Glutamatergic neuron (in vitro differentiated cells): ENCODE measurements at regions not wholly inside any gene's neighbourhood (a gene's known extent, or its start where the extent isn't known, plus 50 kb on each side); places are given as distances from the start of the nearest gene placed in this dataset.

Experiments used
- DNase-seq: peaks from one replicate; pipeline ENCODE4 v3.0.0; 2022
- H3K27ac Mint-ChIP-seq: one replicate; pipeline ENCODE4 v1.8.0; 2020; ENCODE audit warnings: mild to moderate bottlenecking, mixed read lengths, inconsistent platforms; ENCODE audit not compliant: unreplicated experiment
- H3K27me3 Mint-ChIP-seq: one replicate; pipeline ENCODE4 v1.8.0; 2020; ENCODE audit warnings: mild to moderate bottlenecking, moderate library complexity, mixed read lengths, inconsistent platforms; ENCODE audit not compliant: unreplicated experiment
- H3K36me3 Mint-ChIP-seq: one replicate; pipeline ENCODE4 v1.8.0; 2020; ENCODE audit warnings: mild to moderate bottlenecking, mixed read lengths, inconsistent platforms; ENCODE audit not compliant: unreplicated experiment
- H3K4me1 Mint-ChIP-seq: one replicate; pipeline ENCODE4 v1.8.0; 2020; ENCODE audit warnings: mild to moderate bottlenecking, low read depth, mixed read lengths, inconsistent platforms; ENCODE audit not compliant: unreplicated experiment
- H3K4me3 Mint-ChIP-seq: one replicate; pipeline ENCODE4 v1.8.0; 2020; ENCODE audit warnings: mild to moderate bottlenecking, mixed read lengths, inconsistent platforms; ENCODE audit not compliant: unreplicated experiment
- H3K9me3 Mint-ChIP-seq: one replicate; pipeline ENCODE4 v1.8.0; 2020; ENCODE audit warnings: mild to moderate bottlenecking, moderate library complexity, mixed read lengths, inconsistent platforms; ENCODE audit not compliant: unreplicated experiment
- TF ChIP-seq, protein P1 (sequence below): fragments of 200-600 bp; sonication (generic); IDR thresholded peaks from one replicate; pipeline ENCODE4 v1.5.0; 2021; ENCODE audit not compliant: partially characterized antibody, unreplicated experiment

DNA sequence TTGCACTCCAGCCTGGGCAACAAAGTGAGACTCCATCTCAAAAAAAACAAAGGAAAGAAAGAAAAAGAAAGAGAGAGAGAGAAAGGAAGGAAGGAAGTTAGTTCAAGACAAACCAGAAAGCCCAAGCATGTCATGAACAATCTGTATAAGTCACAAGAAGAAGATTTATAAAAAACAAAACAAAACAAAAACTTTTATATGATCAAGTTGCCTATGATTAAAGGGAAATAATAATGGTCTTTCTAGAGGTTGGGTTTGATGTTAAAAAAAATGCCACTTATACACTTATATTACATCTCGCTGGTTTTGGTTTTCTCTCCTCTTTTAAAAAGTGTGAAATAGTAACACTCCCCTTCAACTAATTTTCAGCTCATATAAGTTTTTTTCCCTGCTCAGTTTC, 146.2 kb upstream of the CARMIL1 start:
- Mint-ChIP-seq H3K27ac (no peak overlapping the region), H3K4me3 (no peak overlapping the region), H3K36me3 (peaks cover 7% of the 10 kb centered on the region), H3K27me3 (no peaks in the 10 kb centered on the region), H3K9me3 (peaks cover 2% of the 10 kb centered on the region), H3K4me1 (no peaks in the 10 kb centered on the region)
- DNase-seq, result no peak
- TF ChIP-seq, protein P1, sequence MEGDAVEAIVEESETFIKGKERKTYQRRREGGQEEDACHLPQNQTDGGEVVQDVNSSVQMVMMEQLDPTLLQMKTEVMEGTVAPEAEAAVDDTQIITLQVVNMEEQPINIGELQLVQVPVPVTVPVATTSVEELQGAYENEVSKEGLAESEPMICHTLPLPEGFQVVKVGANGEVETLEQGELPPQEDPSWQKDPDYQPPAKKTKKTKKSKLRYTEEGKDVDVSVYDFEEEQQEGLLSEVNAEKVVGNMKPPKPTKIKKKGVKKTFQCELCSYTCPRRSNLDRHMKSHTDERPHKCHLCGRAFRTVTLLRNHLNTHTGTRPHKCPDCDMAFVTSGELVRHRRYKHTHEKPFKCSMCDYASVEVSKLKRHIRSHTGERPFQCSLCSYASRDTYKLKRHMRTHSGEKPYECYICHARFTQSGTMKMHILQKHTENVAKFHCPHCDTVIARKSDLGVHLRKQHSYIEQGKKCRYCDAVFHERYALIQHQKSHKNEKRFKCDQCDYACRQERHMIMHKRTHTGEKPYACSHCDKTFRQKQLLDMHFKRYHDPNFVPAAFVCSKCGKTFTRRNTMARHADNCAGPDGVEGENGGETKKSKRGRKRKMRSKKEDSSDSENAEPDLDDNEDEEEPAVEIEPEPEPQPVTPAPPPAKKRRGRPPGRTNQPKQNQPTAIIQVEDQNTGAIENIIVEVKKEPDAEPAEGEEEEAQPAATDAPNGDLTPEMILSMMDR, result no peak

DNA sequence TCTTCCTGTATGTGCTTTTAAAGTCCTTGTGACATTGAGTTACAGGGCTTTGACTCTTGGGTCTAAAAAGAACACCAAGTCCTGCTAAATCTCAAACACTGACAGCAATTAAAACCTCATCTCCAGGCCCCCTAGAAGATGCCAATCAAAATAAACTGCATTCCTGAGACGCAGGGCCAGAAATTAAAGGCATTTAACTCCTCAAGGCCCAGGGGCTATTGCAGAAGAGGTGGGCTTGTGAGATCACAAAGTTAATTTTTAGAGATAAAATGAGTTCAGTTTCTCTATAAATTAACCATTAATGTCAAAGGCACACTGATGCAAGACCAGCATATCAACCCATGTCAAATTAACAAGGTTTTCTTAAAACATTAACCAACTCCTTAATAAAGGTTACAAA, 145.6 kb upstream of the CARMIL1 start:
- Mint-ChIP-seq H3K9me3 (peaks cover 2% of the 10 kb centered on the region), H3K4me1 (no peaks in the 10 kb centered on the region), H3K27ac (no peak overlapping the region), H3K36me3 (peaks cover 7% of the 10 kb centered on the region), H3K4me3 (no peak overlapping the region), H3K27me3 (no peaks in the 10 kb centered on the region)
- DNase-seq, result no peak
- TF ChIP-seq, protein P1, result no peak

DNA sequence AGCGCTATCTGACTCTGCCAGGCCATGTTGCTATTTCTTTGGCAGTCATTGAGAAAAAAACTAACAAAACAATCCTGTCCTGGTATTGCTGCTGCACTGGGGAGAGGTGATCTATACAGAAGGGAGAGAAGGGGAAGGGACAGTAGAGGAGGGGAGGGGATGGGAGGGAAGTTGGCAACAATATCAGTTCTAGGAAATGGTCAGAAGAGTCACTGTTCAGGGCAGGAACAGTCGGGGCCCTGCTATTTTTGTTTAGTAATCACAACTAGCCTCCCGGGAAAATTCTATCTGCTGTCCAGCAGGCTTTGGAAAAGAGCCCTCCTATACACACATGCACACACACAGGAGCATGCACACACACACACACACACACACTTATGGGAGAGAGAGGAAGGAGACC, 142.3 kb upstream of the CARMIL1 start:
- H3K9me3 Mint-ChIP-seq, result no peaks in the 10 kb centered on the region

DNA sequence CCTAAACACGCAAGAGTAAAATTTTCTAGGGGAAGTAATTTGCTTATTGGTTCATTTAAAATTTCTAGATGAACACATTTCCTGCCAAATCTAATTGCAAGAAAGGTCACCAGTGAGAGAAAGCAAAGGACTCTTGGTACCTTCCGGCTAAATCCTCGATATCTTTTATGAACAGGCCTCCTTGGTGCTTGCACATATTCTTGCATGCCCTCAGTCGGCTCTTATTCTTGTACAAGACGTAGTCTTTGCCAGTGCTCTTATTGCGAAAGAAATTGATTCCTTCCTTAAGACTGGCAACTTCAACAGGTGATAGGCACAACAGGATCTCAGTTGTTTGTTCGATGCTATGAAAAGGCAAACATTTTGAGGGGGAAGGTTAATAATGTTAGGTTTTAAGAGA, 141.7 kb upstream of the CARMIL1 start:
- Mint-ChIP-seq H3K9me3 (no peaks in the 10 kb centered on the region), H3K27me3 (no peaks in the 10 kb centered on the region), H3K27ac (no peak overlapping the region), H3K4me3 (no peak overlapping the region), H3K4me1 (no peaks in the 10 kb centered on the region), H3K36me3 (peaks cover 7% of the 10 kb centered on the region)
- no peak for DNase-seq
- TF ChIP-seq, protein P1, result no peak

More for the DNA sequence above, 142.3 kb upstream of the CARMIL1 start:
- Mint-ChIP-seq H3K27me3 (no peaks in the 10 kb centered on the region), H3K4me3 (no peak overlapping the region), H3K36me3 (peaks cover 7% of the 10 kb centered on the region), H3K4me1 (no peaks in the 10 kb centered on the region), H3K27ac (no peak overlapping the region)
- TF ChIP-seq, protein P1, result no peak
- no peak for DNase-seq

DNA sequence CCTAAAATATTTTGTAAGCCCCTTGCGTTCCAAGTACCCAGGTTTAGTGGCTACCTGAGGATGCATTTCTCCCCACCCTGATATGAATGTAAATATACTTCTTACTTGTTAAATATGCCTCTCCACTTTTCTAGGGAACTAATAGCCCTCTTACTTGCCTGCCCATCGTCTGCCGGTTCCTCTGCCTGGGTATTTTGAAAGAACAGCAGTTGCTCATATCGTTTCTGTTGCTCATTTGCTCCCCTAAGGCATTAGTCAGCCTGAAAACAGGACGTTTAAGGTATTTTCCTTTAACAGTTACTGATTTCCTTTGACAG, 141.3 kb upstream of the CARMIL1 start:
- no peak overlapping the region for H3K27ac Mint-ChIP-seq

More for the DNA sequence above, 141.3 kb upstream of the CARMIL1 start:
- no peaks in the 10 kb centered on the region for H3K9me3 Mint-ChIP-seq
- H3K4me1 Mint-ChIP-seq, result no peaks in the 10 kb centered on the region
- H3K36me3 Mint-ChIP-seq, result peaks cover 7% of the 10 kb centered on the region
- H3K27me3 Mint-ChIP-seq, result no peaks in the 10 kb centered on the region
- H3K4me3 Mint-ChIP-seq, result no peak overlapping the region
- TF ChIP-seq, protein P1, result no peak
- no peak for DNase-seq
